ENCODE measurements at regions not wholly inside any gene's neighbourhood (a gene's known extent, or its start where the extent isn't known, plus 50 kb on each side); places are given as distances from the start of the nearest gene placed in this dataset.

DNA sequence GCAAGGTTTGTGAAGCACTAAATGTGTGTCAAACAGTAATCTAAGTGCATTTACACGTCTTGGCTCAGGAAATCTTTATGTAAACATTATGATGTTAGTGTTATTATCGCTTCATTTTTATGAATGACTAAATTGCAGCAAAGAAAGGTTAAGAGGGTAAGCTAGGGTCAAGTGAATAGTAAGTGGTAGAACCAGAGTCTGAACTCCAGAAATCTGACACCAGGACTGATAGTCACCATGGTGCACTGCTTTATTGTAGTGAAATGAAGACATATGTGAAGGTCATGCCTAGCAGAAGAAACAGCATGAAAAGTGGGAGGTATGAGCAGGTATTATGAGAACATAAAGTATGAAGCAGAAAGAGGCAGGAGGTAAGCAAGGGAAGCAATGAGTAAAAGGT lies 368.7 kb upstream of the TENM4 start:
- TF ChIP-seq, protein P1, sequence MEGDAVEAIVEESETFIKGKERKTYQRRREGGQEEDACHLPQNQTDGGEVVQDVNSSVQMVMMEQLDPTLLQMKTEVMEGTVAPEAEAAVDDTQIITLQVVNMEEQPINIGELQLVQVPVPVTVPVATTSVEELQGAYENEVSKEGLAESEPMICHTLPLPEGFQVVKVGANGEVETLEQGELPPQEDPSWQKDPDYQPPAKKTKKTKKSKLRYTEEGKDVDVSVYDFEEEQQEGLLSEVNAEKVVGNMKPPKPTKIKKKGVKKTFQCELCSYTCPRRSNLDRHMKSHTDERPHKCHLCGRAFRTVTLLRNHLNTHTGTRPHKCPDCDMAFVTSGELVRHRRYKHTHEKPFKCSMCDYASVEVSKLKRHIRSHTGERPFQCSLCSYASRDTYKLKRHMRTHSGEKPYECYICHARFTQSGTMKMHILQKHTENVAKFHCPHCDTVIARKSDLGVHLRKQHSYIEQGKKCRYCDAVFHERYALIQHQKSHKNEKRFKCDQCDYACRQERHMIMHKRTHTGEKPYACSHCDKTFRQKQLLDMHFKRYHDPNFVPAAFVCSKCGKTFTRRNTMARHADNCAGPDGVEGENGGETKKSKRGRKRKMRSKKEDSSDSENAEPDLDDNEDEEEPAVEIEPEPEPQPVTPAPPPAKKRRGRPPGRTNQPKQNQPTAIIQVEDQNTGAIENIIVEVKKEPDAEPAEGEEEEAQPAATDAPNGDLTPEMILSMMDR (IDR thresholded peaks at IDR 0.05) = no peak
- TF ChIP-seq, protein P2, sequence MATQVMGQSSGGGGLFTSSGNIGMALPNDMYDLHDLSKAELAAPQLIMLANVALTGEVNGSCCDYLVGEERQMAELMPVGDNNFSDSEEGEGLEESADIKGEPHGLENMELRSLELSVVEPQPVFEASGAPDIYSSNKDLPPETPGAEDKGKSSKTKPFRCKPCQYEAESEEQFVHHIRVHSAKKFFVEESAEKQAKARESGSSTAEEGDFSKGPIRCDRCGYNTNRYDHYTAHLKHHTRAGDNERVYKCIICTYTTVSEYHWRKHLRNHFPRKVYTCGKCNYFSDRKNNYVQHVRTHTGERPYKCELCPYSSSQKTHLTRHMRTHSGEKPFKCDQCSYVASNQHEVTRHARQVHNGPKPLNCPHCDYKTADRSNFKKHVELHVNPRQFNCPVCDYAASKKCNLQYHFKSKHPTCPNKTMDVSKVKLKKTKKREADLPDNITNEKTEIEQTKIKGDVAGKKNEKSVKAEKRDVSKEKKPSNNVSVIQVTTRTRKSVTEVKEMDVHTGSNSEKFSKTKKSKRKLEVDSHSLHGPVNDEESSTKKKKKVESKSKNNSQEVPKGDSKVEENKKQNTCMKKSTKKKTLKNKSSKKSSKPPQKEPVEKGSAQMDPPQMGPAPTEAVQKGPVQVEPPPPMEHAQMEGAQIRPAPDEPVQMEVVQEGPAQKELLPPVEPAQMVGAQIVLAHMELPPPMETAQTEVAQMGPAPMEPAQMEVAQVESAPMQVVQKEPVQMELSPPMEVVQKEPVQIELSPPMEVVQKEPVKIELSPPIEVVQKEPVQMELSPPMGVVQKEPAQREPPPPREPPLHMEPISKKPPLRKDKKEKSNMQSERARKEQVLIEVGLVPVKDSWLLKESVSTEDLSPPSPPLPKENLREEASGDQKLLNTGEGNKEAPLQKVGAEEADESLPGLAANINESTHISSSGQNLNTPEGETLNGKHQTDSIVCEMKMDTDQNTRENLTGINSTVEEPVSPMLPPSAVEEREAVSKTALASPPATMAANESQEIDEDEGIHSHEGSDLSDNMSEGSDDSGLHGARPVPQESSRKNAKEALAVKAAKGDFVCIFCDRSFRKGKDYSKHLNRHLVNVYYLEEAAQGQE (IDR thresholded peaks at IDR 0.05; ENCODE audit: insufficient read depth in 1 of 2, low read depth in 2 of 2, low read length in 1 of 2) = no peak
- no peak for TF ChIP-seq POLR2AphosphoS5 (IDR thresholded peaks at IDR 0.05; ENCODE audit: low read depth, low read length)
- no peak for TF ChIP-seq SIN3A (IDR thresholded peaks at IDR 0.05; ENCODE audit: borderline replicate concordance, insufficient read depth, low read depth, low read length)
- TF ChIP-seq TCF7L2 (IDR thresholded peaks at IDR 0.05; ENCODE audit: low read depth, low read length) = no peak

All from Panc1 (cell line).